GM23338 (cell line): ENCODE measurements at regions not wholly inside any gene's neighbourhood (a gene's known extent, or its start where the extent isn't known, plus 50 kb on each side); places are given as distances from the start of the nearest gene placed in this dataset.
A peak's percentile ranks its signal among the peaks of the same experiment; 100 is the strongest.

Experiments
- ATAC-seq: fragments of 200-7000 bp; cut with Tn5 transposase; 3 replicates; pipeline ENCODE4 v1.9.1; 2020
- DNase-seq: peaks from one replicate; pipeline ENCODE4 v3.0.0-alpha.2; 2015; ENCODE audit warnings: low spot score
- H2AFZ ChIP-seq: fragments of 200-600 bp; sonication (generic); 2 replicates; pipeline ENCODE4 v1.8.0; 2016; ENCODE audit warnings: antibody characterized with exemption, mild to moderate bottlenecking, moderate library complexity
- H3F3A ChIP-seq: fragments of 200-600 bp; sonication (generic); replicated peaks from 2 replicates; pipeline ENCODE4 v1.8.0; 2017; ENCODE audit warnings: antibody characterized with exemption, mixed run types, low read depth
- H3K27ac ChIP-seq: fragments of 200-600 bp; sonication (generic); 2 replicates; pipeline ENCODE4 v1.6.1; 2016; ENCODE audit warnings: low read depth
- H3K27me3 ChIP-seq: fragments of 200-600 bp; sonication (generic); 2 replicates; pipeline ENCODE4 v1.8.0; 2016; ENCODE audit warnings: mild to moderate bottlenecking, mixed run types, moderate library complexity; ENCODE audit not compliant: insufficient read depth
- H3K36me3 ChIP-seq: fragments of 200-600 bp; sonication (generic); 2 replicates; pipeline ENCODE4 v1.8.0; 2016; ENCODE audit warnings: mild to moderate bottlenecking; ENCODE audit not compliant: insufficient read depth
- H3K4me1 ChIP-seq: fragments of 200-600 bp; sonication (generic); 2 replicates; pipeline ENCODE4 v1.8.0; 2016; ENCODE audit warnings: mild to moderate bottlenecking, moderate library complexity; ENCODE audit not compliant: insufficient read depth
- H3K4me2 ChIP-seq: fragments of 200-600 bp; sonication (generic); 2 replicates; pipeline ENCODE4 v1.7.1; 2017; ENCODE audit warnings: mixed run types
- H3K4me3 ChIP-seq: fragments of 200-600 bp; sonication (generic); 2 replicates; pipeline ENCODE4 v1.6.1; 2016; ENCODE audit warnings: mixed run types
- H3K79me2 ChIP-seq: fragments of 200-600 bp; sonication (generic); replicated peaks from 2 replicates; pipeline ENCODE4 v1.8.0; 2017; ENCODE audit warnings: mild to moderate bottlenecking; ENCODE audit not compliant: insufficient read depth
- H3K9me2 ChIP-seq: fragments of 200-600 bp; sonication (generic); 2 replicates; pipeline ENCODE4 v1.8.0; 2017; ENCODE audit not compliant: insufficient read depth
- H4K20me1 ChIP-seq: fragments of 200-600 bp; sonication (generic); replicated peaks from 2 replicates; pipeline ENCODE4 v1.8.0; 2017; ENCODE audit warnings: mild to moderate bottlenecking; ENCODE audit not compliant: insufficient read depth
- H3K27ac Mint-ChIP-seq: 2 replicates; pipeline ENCODE4 v1.8.0; 2020; ENCODE audit warnings: inconsistent platforms, mild to moderate bottlenecking, moderate library complexity, mixed read lengths
- H3K27me3 Mint-ChIP-seq: 3 replicates; pipeline ENCODE4 v1.8.0; 2022; ENCODE audit warnings: low read depth, mild to moderate bottlenecking, moderate library complexity, mixed read lengths, inconsistent platforms; ENCODE audit not compliant: insufficient read depth, poor library complexity
- H3K36me3 Mint-ChIP-seq: 3 replicates; pipeline ENCODE4 v1.8.0; 2021; ENCODE audit warnings: low read depth, mild to moderate bottlenecking, inconsistent platforms, moderate library complexity, mixed read lengths
- H3K4me1 Mint-ChIP-seq: 3 replicates; pipeline ENCODE4 v1.8.0; 2020; ENCODE audit warnings: mild to moderate bottlenecking, inconsistent platforms, mixed read lengths
- H3K4me3 Mint-ChIP-seq: 3 replicates; pipeline ENCODE4 v1.8.0; 2021; ENCODE audit warnings: moderate library complexity, mild to moderate bottlenecking, inconsistent platforms, mixed read lengths
- H3K9me3 Mint-ChIP-seq: 3 replicates; pipeline ENCODE4 v1.8.0; 2020; ENCODE audit warnings: moderate library complexity, mild to moderate bottlenecking, inconsistent platforms, mixed read lengths
- CTCF ChIP-seq, 2 experiments: fragments of 200-600 bp in 1 of 2; sonication (generic) in 1 of 2; conservative IDR thresholded peaks; 2 replicates each; pipeline versions ENCODE4 v1.5.1 to v1.6.1; 2016 to 2017; ENCODE audit warnings: antibody characterized with exemption in 2 of 2, low read depth in 2 of 2, mild to moderate bottlenecking in 2 of 2, moderate library complexity in 1 of 2
- ETS1 ChIP-seq: IDR thresholded peaks from 2 replicates; pipeline ENCODE4 v1.6.1; 2016; ENCODE audit warnings: antibody characterized with exemption
- EZH2 ChIP-seq: fragments of 200-600 bp; sonication (generic); IDR thresholded peaks from one replicate; pipeline ENCODE4 v1.8.0; 2017; ENCODE audit warnings: antibody characterized with exemption, mild to moderate bottlenecking, low read depth; ENCODE audit not compliant: unreplicated experiment
- EZH2phosphoT487 ChIP-seq: fragments of 200-600 bp; sonication (generic); IDR thresholded peaks from one replicate; pipeline ENCODE4 v1.8.1; 2018; ENCODE audit warnings: antibody characterized with exemption; ENCODE audit not compliant: unreplicated experiment
- NANOG ChIP-seq: IDR thresholded peaks from 2 replicates; pipeline ENCODE4 v1.6.1; 2016; ENCODE audit warnings: antibody characterized with exemption, borderline replicate concordance
- POLR2AphosphoS5 ChIP-seq: IDR thresholded peaks from 2 replicates; pipeline ENCODE4 v1.6.1; 2016; ENCODE audit warnings: antibody characterized with exemption, low read depth
- REST ChIP-seq: IDR thresholded peaks from one replicate; pipeline ENCODE4 v1.6.1; 2018; ENCODE audit warnings: antibody characterized with exemption; ENCODE audit not compliant: unreplicated experiment
- ZNF114 ChIP-seq: fragments of 250-450 bp; sonication (Bioruptor Pico); IDR thresholded peaks from 2 replicates; pipeline ENCODE4 v1.5.0; 2020; ENCODE audit warnings: mild to moderate bottlenecking, moderate library complexity
- ZNF331 ChIP-seq: fragments of 250-450 bp; sonication (Bioruptor Pico); IDR thresholded peaks from 2 replicates; pipeline ENCODE4 v1.5.0; 2020; ENCODE audit warnings: low read depth, mild to moderate bottlenecking, moderate library complexity
- ZNF462 ChIP-seq: fragments of 250-450 bp; sonication (Bioruptor Pico); IDR thresholded peaks from 2 replicates; pipeline ENCODE4 v1.5.0; 2020; ENCODE audit warnings: mild to moderate bottlenecking, moderate library complexity

- Histone ChIP-seq H3K4me3 (no peak overlapping the region), H3K27ac (no peak overlapping the region), H2AFZ (no peak overlapping the region), H3K36me3 (no peaks in the 10 kb centered on the region), H4K20me1 (no peaks in the 10 kb centered on the region), H3F3A (no peaks in the 10 kb centered on the region), H3K79me2 (no peaks in the 10 kb centered on the region), H3K4me2 (no peak overlapping the region), H3K4me1 (no peaks in the 10 kb centered on the region), H3K27me3 (no peaks in the 10 kb centered on the region), H3K9me2 (peaks cover 6% of the 10 kb centered on the region; the same call in 1 of the 2 replicates)
- Mint-ChIP-seq H3K4me1 (peaks cover 2% of the 10 kb centered on the region; the same call in 1 of the 3 replicates), H3K27ac (no peak overlapping the region), H3K27me3 (peaks cover 4% of the 10 kb centered on the region), H3K4me3 (no peak overlapping the region), H3K36me3 (peaks cover 6% of the 10 kb centered on the region; the same call in 2 of the 3 replicates), H3K9me3 (peaks cover 32% of the 10 kb centered on the region)
- TF ChIP-seq EZH2phosphoT487: no peak
- TF ChIP-seq NANOG: no peak
- no peak for TF ChIP-seq ZNF331 (CRISPR knock-in tag)
- no peak for TF ChIP-seq ZNF114 (CRISPR knock-in tag)
- no peak for TF ChIP-seq REST
- TF ChIP-seq CTCF (conservative IDR thresholded peaks at IDR 0.05; ENCODE audit: low read depth in 2 of 2): peak; percentile 38 to 53; a peak in 3 of 4 replicates
- TF ChIP-seq POLR2AphosphoS5: no peak
- no peak for TF ChIP-seq ETS1
- ATAC-seq: no peak
- peak; percentile 9 for DNase-seq
Measured at GRCh38 chr13:109427695-109428094, 358.7 kb downstream of the IRS2 start.

GRCh38 chr13:109427148-109427547 lies 359.2 kb downstream of the IRS2 start:
- no peaks in the 10 kb centered on the region for H3F3A ChIP-seq
- no peak for DNase-seq
- no peak for TF ChIP-seq ZNF462 (CRISPR knock-in tag)
- TF ChIP-seq EZH2phosphoT487: no peak
- no peak for TF ChIP-seq EZH2

More at GRCh38 chr13:109427148-109427547, 359.2 kb downstream of the IRS2 start:
- Histone ChIP-seq H3K4me1 (no peaks in the 10 kb centered on the region), H3K36me3 (no peaks in the 10 kb centered on the region), H3K4me2 (no peak overlapping the region), H3K9me2 (peaks cover 6% of the 10 kb centered on the region; the same call in 1 of the 2 replicates), H4K20me1 (no peaks in the 10 kb centered on the region), H2AFZ (no peak overlapping the region), H3K27ac (no peak overlapping the region), H3K79me2 (no peaks in the 10 kb centered on the region), H3K4me3 (no peak overlapping the region), H3K27me3 (no peaks in the 10 kb centered on the region)
- Mint-ChIP-seq H3K4me1 (peaks cover 2% of the 10 kb centered on the region; the same call in 1 of the 3 replicates), H3K36me3 (peaks cover 6% of the 10 kb centered on the region; the same call in 2 of the 3 replicates), H3K27ac (no peak overlapping the region), H3K27me3 (peaks cover 4% of the 10 kb centered on the region), H3K9me3 (peaks cover 27% of the 10 kb centered on the region), H3K4me3 (no peak overlapping the region)
- no peak for ATAC-seq
